Endothelial cell of umbilical vein (primary cell): ENCODE measurements at regions not wholly inside any gene's neighbourhood (a gene's known extent, or its start where the extent isn't known, plus 50 kb on each side); places are given as distances from the start of the nearest gene placed in this dataset.

Source experiments
- BruUV-seq: library from RNA; stranded (reverse); fragments of 400-500 nt; replicated peaks from 2 replicates; lab custom pipeline; 2021; lab: Mats Ljungman, UMichigan
- CTCF ChIA-PET: fragments of 300-600, 350-600 bp; sonication (Branson Sonifier 250); formaldehyde crosslinking; loops from one replicate; lab custom pipeline; 2021; ENCODE audit warnings: antibody characterized with exemption, inconsistent platforms; lab: Charles Lee
- POLR2A ChIA-PET: fragments of 300-600, 350-600 bp; sonication (Branson Sonifier 250); formaldehyde crosslinking; loops from one replicate; lab custom pipeline; 2021; ENCODE audit warnings: antibody characterized with exemption, inconsistent platforms; lab: Charles Lee
- DNase-seq: peaks from one replicate; pipeline ENCODE4 v3.0.0-alpha.2; 2011; ENCODE audit warnings: low read depth, low spot score
- FAIRE-seq: peaks from 2 replicates; lab custom pipeline; 2011; peaks lifted over from hg19 to GRCh38; lab: Jason Lieb, UNC
- H2AFZ ChIP-seq: 2 replicates; pipeline ENCODE4 v1.6.0; 2012; ENCODE audit warnings: low read depth, low read length, control low read depth, inconsistent platforms
- H3K27ac ChIP-seq: 2 replicates; pipeline ENCODE4 v1.5.1; 2011; ENCODE audit warnings: low read depth, mild to moderate bottlenecking, control low read depth, low read length, moderate library complexity; ENCODE audit not compliant: insufficient read depth
- H3K27me3 ChIP-seq, 2 experiments: 2 replicates each; pipeline versions ENCODE4 v1.6.0 to v1.6.1; 2011; ENCODE audit warnings: low read length in 2 of 2, mixed read lengths in 1 of 2; ENCODE audit not compliant: control insufficient read depth in 2 of 2, insufficient read depth in 2 of 2
- H3K36me3 ChIP-seq, 2 experiments: 2 replicates in 1 of 2; 3 replicates in 1 of 2; pipeline ENCODE4 v1.5.1; 2011; ENCODE audit warnings: low read length in 2 of 2, mild to moderate bottlenecking in 1 of 2, moderate library complexity in 1 of 2; ENCODE audit not compliant: control insufficient read depth in 2 of 2, insufficient read depth in 2 of 2; ENCODE audit errors: extremely low read depth in 1 of 2
- H3K4me1 ChIP-seq: 3 replicates; pipeline ENCODE4 v1.5.1; 2011; ENCODE audit warnings: mild to moderate bottlenecking, low read length; ENCODE audit not compliant: control insufficient read depth, insufficient read depth; ENCODE audit errors: extremely low read depth
- H3K4me2 ChIP-seq: 2 replicates; pipeline ENCODE4 v1.6.1; 2011; ENCODE audit warnings: low read length, control low read depth, mixed read lengths; ENCODE audit not compliant: insufficient read depth
- H3K4me3 ChIP-seq, 3 experiments: fragments of 200-600 bp in 1 of 3; sonication (generic), shearing (Covaris generic) in 1 of 3; replicated peaks in 1 of 3; 2 replicates each; pipeline ENCODE4 v1.5.1; 2011 to 2016; ENCODE audit warnings: control low read depth in 3 of 3, low read length in 3 of 3, mild to moderate bottlenecking in 2 of 3, inconsistent platforms in 1 of 3, low read depth in 1 of 3, moderate library complexity in 1 of 3; ENCODE audit not compliant: insufficient read depth in 1 of 3
- H3K79me2 ChIP-seq: 2 replicates; pipeline ENCODE4 v1.6.0; 2012; ENCODE audit warnings: low read length, inconsistent platforms; ENCODE audit not compliant: control insufficient read depth, insufficient read depth
- H3K9ac ChIP-seq: replicated peaks from 2 replicates; pipeline ENCODE3; 2011; ENCODE audit warnings: low read length, control low read depth; ENCODE audit not compliant: insufficient read depth; ENCODE audit errors: extremely low read depth
- H3K9me1 ChIP-seq: replicated peaks from 3 replicates; pipeline ENCODE4 v1.6.0; 2011; ENCODE audit warnings: mild to moderate bottlenecking, low read length; ENCODE audit not compliant: control insufficient read depth, insufficient read depth; ENCODE audit errors: extremely low read depth
- H3K9me3 ChIP-seq: replicated peaks from 2 replicates; pipeline ENCODE4 v1.5.1; 2012; ENCODE audit warnings: low read length, inconsistent platforms; ENCODE audit not compliant: control insufficient read depth, insufficient read depth
- H4K20me1 ChIP-seq: replicated peaks from 2 replicates; pipeline ENCODE3; 2011; ENCODE audit warnings: mild to moderate bottlenecking, low read length; ENCODE audit not compliant: control insufficient read depth, insufficient read depth; ENCODE audit errors: extremely low read depth
- CTCF ChIP-seq, 2 donors: IDR thresholded peaks; 1 replicate in 1 of 2; 2 replicates in 1 of 2; pipeline ENCODE4 v1.5.1; 2011; ENCODE audit warnings: low read length in 2 of 2, mild to moderate bottlenecking in 2 of 2, moderate library complexity in 2 of 2, control low read depth in 1 of 2, inconsistent platforms in 1 of 2, low read depth in 1 of 2; ENCODE audit not compliant: insufficient read depth in 1 of 2; ENCODE audit errors: extremely low read depth in 1 of 2
- EZH2 ChIP-seq: IDR thresholded peaks from 2 replicates; pipeline ENCODE4 v1.6.1; 2012; ENCODE audit warnings: borderline replicate concordance, low read depth, mild to moderate bottlenecking, moderate library complexity, low read length, inconsistent platforms; ENCODE audit not compliant: severe bottlenecking
- FOS ChIP-seq: IDR thresholded peaks from 2 replicates; pipeline ENCODE4 v1.6.1; 2011; ENCODE audit warnings: mild to moderate bottlenecking, low read length, moderate library complexity, borderline replicate concordance; ENCODE audit not compliant: insufficient read depth
- GATA2 ChIP-seq: IDR thresholded peaks from 2 replicates; pipeline ENCODE4 v1.7.0; 2011; ENCODE audit warnings: low read depth, mild to moderate bottlenecking, moderate library complexity, mixed read lengths, low read length; ENCODE audit not compliant: insufficient read length, insufficient read depth
- JUN ChIP-seq: IDR thresholded peaks from 2 replicates; pipeline ENCODE4 v1.6.1; 2011; ENCODE audit warnings: borderline replicate concordance, low read depth; ENCODE audit not compliant: insufficient read length, insufficient read depth
- MYC ChIP-seq: IDR thresholded peaks from one replicate; pipeline ENCODE4 v1.6.1; 2011; ENCODE audit warnings: mild to moderate bottlenecking, low read depth, low read length
- POLR2A ChIP-seq: IDR thresholded peaks from 2 replicates; pipeline ENCODE4 v1.6.1; 2012; ENCODE audit warnings: low read depth, mild to moderate bottlenecking, control low read depth, low read length
- POLR2AphosphoS5 ChIP-seq: IDR thresholded peaks from 2 replicates; pipeline ENCODE4 v1.6.1; 2012; ENCODE audit warnings: low read depth, mild to moderate bottlenecking, control low read depth, low read length, moderate library complexity; ENCODE audit not compliant: insufficient read depth
- dilution Hi-C: fragments of 300-500 bp; cut with MboI; formaldehyde crosslinking; loops from one replicate; pipeline ENCODE4 v1.15.0; 2019; ENCODE audit warnings: low sequenced_read_pairs; ENCODE audit not compliant: extremely low pct_ligation_motif_present
- intact Hi-C: fragments of 100-400 bp; cut with micrococcal nuclease; formaldehyde crosslinking; loops from one replicate; pipeline ENCODE4 v1.10.0; 2022
- TF ChIP-seq, protein P1 (sequence below): IDR thresholded peaks from 2 replicates; pipeline ENCODE4 v1.6.1; 2011; ENCODE audit not compliant: insufficient read depth, insufficient read length

- Histone ChIP-seq H3K4me2 (no peak overlapping the region), H3K9me3 (no peaks in the 10 kb centered on the region), H3K79me2 (no peaks in the 10 kb centered on the region), H3K4me1 (no peaks in the 10 kb centered on the region), H3K36me3 (no peaks in the 10 kb centered on the region), H3K9ac (no peak overlapping the region), H3K27me3 (no peaks in the 10 kb centered on the region), H2AFZ (no peak overlapping the region), H4K20me1 (no peaks in the 10 kb centered on the region), H3K27ac (no peak overlapping the region), H3K4me3 (no peak overlapping the region), H3K9me1 (no peaks in the 10 kb centered on the region)
- TF ChIP-seq EZH2 (no peak), MYC (no peak), POLR2A (no peak), CTCF (IDR thresholded peaks at IDR 0.05; ENCODE audit: extremely low read depth in 1 of 2, insufficient read depth in 1 of 2, low read depth in 1 of 2, low read length in 2 of 2) (no peak), JUN (no peak), GATA2 (no peak), FOS (no peak), POLR2AphosphoS5 (no peak)
- TF ChIP-seq, protein P1, sequence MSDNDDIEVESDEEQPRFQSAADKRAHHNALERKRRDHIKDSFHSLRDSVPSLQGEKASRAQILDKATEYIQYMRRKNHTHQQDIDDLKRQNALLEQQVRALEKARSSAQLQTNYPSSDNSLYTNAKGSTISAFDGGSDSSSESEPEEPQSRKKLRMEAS, result no peak
- BruUV-seq, result no TSS peak
- no peak for FAIRE-seq
- intact Hi-C loops, result no loop called here
- ChIA-PET POLR2A (no interaction called here), CTCF (interaction anchor here (1.4 kb wide), 1 partner anchor 11 kb away, joined by 3 read pairs; no protein-coding TSS in a partner anchor)
- no peak for DNase-seq
- dilution Hi-C loops, result no loop called here
Measured at GRCh38 chr13:44180876-44181536, 192.6 kb upstream of the SERP2 start.
